Activated CD4-positive, alpha-beta T cell treated with anti-CD3 and anti-CD28 coated beads, Interleukin-10, Interleukin-2, amounts not matched to agents 100 ng/mL and 50 ng/mL, durations not matched to agents 16 hours and 8 hours (primary cell): ENCODE measurements at regions not wholly inside any gene's neighbourhood (a gene's known extent, or its start where the extent isn't known, plus 50 kb on each side); places are given as distances from the start of the nearest gene placed in this dataset.
A peak's percentile ranks its signal among the peaks of the same experiment; 100 is the strongest.
"Not testable (repeated sequence)": the region's sequence is repeated elsewhere in the genome, so short reads cannot be mapped to it uniquely, and the experiment has no call there.

Experiments
- DNase-seq: peaks from one replicate; pipeline ENCODE4 v3.0.0-alpha.2; 2020

DNA sequence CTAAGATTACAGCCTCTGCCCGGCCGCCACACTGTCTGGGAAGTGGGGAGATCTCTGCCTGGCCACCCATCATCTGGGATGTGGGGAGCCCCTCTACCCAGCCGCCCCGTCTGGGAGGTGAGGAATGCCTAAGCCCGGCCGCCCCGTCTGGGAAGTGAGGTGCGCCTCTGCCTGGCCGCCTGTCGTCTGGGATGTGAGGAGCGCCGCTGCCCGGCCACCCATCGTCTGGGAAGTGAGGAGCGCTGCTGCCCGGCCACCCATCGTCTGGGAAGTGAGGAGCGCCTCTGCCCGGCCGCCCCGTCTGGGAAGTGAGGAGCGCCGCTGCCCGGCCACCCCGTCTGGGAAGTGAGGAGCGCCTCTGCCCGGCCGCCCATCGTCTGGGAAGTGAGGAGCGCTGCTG, 135.9 kb upstream of the PROKR2 start:
- DNase-seq, result not testable (repeated sequence)

DNA sequence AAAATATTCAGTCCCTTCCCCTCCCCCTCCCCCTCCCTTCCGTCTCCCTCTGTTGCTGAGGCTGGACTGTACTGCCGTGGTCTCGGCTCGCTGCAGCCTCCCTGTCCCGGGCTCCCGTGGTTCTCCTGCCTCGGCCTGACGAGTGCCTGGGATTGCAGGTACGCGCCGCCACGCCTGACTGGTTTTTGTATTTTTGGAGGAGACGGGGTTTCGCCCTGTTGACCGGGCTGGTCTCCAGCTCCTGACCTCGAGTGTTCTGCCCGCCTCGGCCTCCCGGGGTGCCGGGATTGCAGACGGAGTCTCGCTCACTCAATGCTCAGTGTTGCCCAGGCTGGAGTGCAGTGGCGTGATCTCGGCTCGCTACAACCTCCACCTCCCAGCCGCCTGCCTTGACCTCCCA, 135.5 kb upstream of the PROKR2 start:
- DNase-seq, result not testable (repeated sequence)

- DNase-seq, result no peak
Measured at GRCh38 chr20:5451643-5452210, 135.0 kb upstream of the PROKR2 start.

DNA sequence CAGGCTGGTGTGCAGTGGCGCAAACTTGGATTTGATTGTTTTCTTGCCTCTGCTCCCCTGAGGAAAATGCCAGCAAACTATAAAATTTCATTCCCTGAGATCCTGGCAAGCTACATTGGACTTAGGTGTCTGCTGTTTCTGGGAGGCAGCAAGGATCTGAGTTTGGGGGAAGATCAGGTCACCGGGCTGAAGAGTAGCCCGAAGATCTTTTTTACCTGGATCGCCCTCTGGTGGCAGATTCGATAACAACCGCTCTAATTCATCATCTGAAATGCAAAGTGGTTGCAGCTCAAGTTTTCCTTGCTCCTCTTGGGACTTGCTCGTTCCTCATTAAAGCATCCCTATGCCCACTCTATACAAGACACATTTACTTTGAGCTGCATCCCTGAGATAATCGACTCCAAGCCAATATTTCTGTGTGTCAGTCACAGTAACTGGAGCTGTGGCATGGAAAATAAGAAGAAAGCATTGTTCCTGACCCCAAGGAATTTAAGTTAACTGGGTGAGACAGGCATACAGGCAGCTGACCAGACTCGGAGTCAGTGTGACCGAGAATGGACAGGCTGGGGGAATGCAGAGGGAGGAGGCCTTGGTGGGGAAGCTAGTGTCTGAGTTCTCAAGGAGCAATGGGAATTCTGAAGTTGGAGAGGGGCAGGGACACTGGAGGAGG, 131.8 kb upstream of the PROKR2 start:
- DNase-seq, result peak; percentile 45

GRCh38 chr20:5447188-5447587, 130.4 kb upstream of the PROKR2 start:
- no peak for DNase-seq

- no peak for DNase-seq
Measured at GRCh38 chr20:5445611-5446010, 128.9 kb upstream of the PROKR2 start.

DNA sequence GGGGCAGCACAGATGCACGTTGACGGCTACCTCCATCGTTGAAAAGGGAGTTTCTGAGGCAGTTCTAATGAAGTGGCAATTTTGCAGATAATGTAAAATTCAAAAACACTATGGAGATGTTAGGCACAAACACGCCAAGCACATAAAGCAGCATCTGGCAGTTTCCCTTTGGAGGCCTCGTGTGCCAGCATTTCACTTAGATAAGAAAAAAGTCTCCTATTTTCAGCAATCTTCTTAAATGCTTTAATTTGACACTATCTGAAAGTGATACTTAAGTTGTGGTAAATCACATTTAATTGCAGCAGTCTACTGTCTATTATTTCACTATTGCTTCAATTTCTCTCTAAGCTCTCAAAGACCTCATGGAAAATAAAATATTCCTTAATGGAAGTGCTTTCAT, 125.3 kb upstream of the PROKR2 start:
- DNase-seq, result no peak

DNA sequence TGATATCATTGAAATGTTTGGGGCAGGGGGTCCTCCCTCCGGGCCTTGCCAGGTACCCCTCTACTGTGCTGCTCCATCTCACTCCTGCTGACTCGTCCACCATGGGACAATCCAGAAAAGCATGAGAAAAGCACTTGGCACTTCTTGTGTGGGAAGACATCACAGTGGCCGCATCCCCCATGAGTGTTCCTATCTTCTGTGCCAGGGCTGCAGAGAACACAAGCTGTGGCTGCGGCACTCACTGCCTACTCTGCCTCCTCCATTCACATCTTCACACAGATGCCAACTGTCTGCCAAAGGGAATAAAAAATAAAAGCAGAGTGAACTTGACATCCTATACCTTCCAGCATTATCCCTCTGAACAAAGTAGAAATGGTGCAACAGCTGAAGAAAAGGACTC, 117.4 kb upstream of the PROKR2 start:
- DNase-seq, result no peak

GRCh38 chr20:5433352-5433751, 116.6 kb upstream of the PROKR2 start:
- no peak for DNase-seq

GRCh38 chr20:5432030-5432429, 115.3 kb upstream of the PROKR2 start:
- no peak for DNase-seq

DNA sequence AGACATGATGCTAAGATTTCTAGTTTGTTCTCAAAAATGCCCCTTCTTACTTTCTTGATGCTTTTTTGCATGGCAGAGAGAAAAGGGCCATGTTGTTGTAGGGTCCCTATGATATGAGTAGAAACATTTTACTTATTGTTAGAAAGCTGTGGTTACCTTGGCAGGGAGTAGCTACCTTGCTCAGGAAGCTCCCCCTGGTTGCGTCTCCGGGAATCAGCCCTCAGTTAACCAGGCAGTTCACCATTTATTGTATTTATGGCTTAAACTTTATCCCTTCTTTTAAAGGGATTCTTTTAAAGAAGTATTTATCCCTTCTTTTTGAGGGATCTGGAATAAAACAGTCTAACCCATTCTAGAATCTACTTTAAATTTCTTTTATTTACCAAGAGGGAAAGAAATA, 113.9 kb upstream of the PROKR2 start:
- no peak for DNase-seq

- DNase-seq, result no peak
Measured at GRCh38 chr20:5426026-5426425, 109.3 kb upstream of the PROKR2 start.

DNA sequence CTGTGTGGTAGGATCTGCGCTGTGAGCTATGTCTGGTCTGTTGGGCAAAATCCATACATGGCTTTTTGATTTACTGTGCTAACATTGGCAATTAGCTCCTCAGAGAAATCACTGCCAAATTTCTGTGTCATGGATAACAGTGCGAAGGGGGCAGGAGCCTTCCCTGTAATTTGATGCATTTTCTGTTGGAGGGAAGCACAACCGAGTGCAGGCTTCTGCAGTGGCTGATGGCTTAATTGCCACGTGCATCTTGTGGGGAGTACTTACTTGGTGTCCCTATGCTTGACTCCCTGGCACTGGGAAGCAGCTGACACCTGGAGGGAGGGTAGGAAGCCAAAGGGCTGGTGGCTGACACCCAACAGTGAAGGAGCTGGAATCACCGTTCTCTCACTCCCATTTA, 99.3 kb upstream of the PROKR2 start:
- no peak for DNase-seq

- DNase-seq, result no peak
Measured at GRCh38 chr20:5413394-5413793, 96.6 kb upstream of the PROKR2 start.

DNA sequence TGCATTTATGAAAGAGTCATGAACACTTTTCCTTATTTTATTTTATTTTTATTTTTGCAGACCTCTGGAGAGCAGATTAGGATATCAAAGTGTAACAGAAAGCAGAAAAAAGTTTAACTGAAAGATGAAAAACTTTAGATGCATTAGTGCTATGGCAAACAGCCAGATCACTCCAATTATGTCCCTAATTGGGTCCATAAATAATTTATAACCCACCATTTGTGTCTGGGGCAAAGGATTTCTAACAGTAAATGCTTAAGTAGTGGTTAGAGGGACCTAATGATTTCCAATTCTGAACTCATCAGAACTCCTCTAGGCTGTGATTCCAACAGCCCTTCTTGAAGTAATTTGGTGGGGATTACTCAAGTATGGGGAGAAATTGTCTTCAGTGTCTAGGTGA, 93.7 kb upstream of the PROKR2 start:
- no peak for DNase-seq

- peak; percentile 41 for DNase-seq
Measured at GRCh38 chr20:5402903-5403531, 86.3 kb upstream of the PROKR2 start.

DNA sequence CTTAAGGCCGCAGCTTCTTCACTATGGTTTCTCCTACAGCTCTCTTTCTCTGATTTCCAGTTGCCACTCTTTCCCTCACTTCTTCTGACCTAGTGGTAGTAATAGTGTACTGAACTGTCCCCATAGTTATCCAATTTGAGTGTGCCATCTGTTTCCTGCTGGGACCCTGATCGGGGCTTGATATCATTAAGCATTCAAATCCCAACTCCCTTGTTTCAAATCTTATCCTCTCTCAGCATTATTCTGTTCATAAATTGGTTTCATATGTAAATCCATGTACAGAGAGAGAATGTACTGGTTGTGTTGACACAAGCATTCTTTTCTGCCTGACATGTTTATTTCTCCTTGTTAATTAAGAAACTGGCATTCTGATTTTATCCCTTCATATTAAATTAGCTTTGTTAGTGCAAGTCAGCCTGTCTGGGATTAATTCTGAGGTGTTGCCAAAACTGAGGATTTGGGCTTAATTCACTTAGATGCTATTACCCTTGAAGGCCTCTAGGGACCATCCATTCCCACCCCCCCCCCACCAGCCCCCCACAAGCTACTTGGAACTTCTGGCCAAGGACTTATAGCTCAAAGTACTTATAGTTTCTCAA, 84.6 kb upstream of the PROKR2 start:
- DNase-seq, result no peak

DNA sequence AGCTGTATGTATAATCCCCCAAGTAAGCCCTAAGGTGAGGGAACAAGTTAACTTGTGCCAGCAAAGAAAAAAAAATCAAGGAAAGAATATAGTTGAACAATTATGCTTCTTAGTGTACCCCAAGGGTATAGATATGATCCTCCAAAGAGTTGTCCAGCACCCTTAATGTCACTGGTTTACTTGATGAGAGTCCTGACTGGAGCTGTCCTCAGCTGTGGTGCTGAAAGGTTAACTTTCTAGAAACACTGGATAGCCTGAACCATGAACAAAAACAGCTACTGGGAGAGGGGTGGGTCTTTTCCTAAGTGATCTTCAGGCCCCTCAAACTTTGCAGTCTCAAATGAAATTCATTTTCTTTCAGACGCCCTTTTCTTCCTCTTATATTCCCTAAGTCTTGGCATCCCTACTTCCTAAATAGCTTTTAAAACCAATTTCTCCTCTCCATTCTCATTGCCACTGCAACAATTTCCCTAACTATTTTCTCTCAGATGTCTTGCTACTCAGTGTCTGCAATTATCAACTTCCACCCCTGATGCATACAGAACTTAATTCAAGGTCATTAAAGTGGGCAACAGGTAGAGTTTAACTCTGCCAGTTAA, 83.5 kb upstream of the PROKR2 start:
- no peak for DNase-seq

- no peak for DNase-seq
Measured at GRCh38 chr20:5397393-5397792, 80.6 kb upstream of the PROKR2 start.

GRCh38 chr20:5395932-5396727, 79.4 kb upstream of the PROKR2 start:
- no peak for DNase-seq

- DNase-seq, result no peak
Measured at GRCh38 chr20:5393218-5393870, 76.6 kb upstream of the PROKR2 start.

DNA sequence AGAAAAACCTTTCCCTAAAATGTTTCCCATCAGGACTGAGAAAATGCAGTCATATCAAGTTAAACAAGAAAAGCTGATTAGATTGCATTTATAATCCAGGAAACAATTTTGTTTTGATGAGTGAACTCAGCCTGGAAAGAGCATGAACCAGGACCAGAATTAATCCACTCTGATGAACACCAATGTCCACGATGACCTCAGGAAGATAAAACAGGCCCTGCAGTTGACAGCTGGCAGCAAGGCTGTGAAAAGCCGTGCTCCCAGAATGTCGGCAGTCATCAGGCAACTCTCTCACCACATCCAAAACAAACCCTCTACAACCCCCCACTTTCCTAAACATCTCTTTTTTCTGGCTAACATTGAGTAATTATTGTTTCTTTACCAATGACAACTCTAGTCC, 74.0 kb upstream of the PROKR2 start:
- no peak for DNase-seq
